HG03139 (cell line): ENCODE measurements at regions not wholly inside any gene's neighbourhood (a gene's known extent, or its start where the extent isn't known, plus 50 kb on each side); places are given as distances from the start of the nearest gene placed in this dataset.
"Not testable (repeated sequence)": the region's sequence is repeated elsewhere in the genome, so short reads cannot be mapped to it uniquely, and the experiment has no call there.

Experiments used
- ATAC-seq: cut with Tn5 transposase; IDR thresholded peaks from one replicate; pipeline ENCODE4 v1.9.1; 2021; ENCODE audit not compliant: unreplicated experiment

- ATAC-seq = no peak
Measured at GRCh38 chr7:119681336-119681735, 591.6 kb upstream of the KCND2 start.

GRCh38 chr7:119684763-119685162 lies 588.2 kb upstream of the KCND2 start:
- ATAC-seq = no peak

GRCh38 chr7:119685906-119686305 lies 587.1 kb upstream of the KCND2 start:
- ATAC-seq = no peak

GRCh38 chr7:119688831-119689230 lies 584.1 kb upstream of the KCND2 start:
- ATAC-seq = no peak

GRCh38 chr7:119692541-119692940 lies 580.4 kb upstream of the KCND2 start:
- ATAC-seq = no peak

GRCh38 chr7:119694506-119694905 lies 578.5 kb upstream of the KCND2 start:
- no peak for ATAC-seq

GRCh38 chr7:119696336-119696735 lies 576.6 kb upstream of the KCND2 start:
- ATAC-seq = no peak

GRCh38 chr7:119703895-119704294 lies 569.1 kb upstream of the KCND2 start:
- no peak for ATAC-seq

- no peak for ATAC-seq
Measured at GRCh38 chr7:119706608-119707007, 566.4 kb upstream of the KCND2 start.

- no peak for ATAC-seq
Measured at GRCh38 chr7:119708891-119709290, 564.1 kb upstream of the KCND2 start.

GRCh38 chr7:119711104-119711503 lies 561.9 kb upstream of the KCND2 start:
- no peak for ATAC-seq

- no peak for ATAC-seq
Measured at GRCh38 chr7:119712886-119713462, 560.0 kb upstream of the KCND2 start.

GRCh38 chr7:119713606-119714005 lies 559.4 kb upstream of the KCND2 start:
- ATAC-seq = no peak

GRCh38 chr7:119720541-119720940 lies 552.4 kb upstream of the KCND2 start:
- no peak for ATAC-seq

- ATAC-seq = no peak
Measured at GRCh38 chr7:119724041-119724792, 548.8 kb upstream of the KCND2 start.

GRCh38 chr7:119733127-119733879 lies 539.7 kb upstream of the KCND2 start:
- no peak for ATAC-seq

GRCh38 chr7:119737390-119737789 lies 535.6 kb upstream of the KCND2 start:
- ATAC-seq = no peak

- not testable (repeated sequence) for ATAC-seq
Measured at GRCh38 chr7:119745280-119745679, 527.7 kb upstream of the KCND2 start.

- ATAC-seq = no peak
Measured at GRCh38 chr7:119748251-119748860, 524.6 kb upstream of the KCND2 start.

- ATAC-seq = no peak
Measured at GRCh38 chr7:119748991-119749390, 524.0 kb upstream of the KCND2 start.

GRCh38 chr7:119756687-119757086 lies 516.3 kb upstream of the KCND2 start:
- ATAC-seq = no peak

GRCh38 chr7:119758254-119758653 lies 514.7 kb upstream of the KCND2 start:
- no peak for ATAC-seq
